SK-N-DZ (cell line): ENCODE measurements at regions not wholly inside any gene's neighbourhood (a gene's known extent, or its start where the extent isn't known, plus 50 kb on each side); places are given as distances from the start of the nearest gene placed in this dataset.
"Not testable (repeated sequence)": the region's sequence is repeated elsewhere in the genome, so short reads cannot be mapped to it uniquely, and the experiment has no call there.

Source experiments
- DNase-seq: peaks from one replicate; pipeline ENCODE4 v3.0.0-alpha.2; 2015; ENCODE audit warnings: low spot score

GRCh38 chr7:145795132-145795531 is 321.5 kb upstream of the CNTNAP2 start:
- no peak for DNase-seq

- no peak for DNase-seq
Observed at GRCh38 chr7:145784809-145785780, 331.5 kb upstream of the CNTNAP2 start.

GRCh38 chr7:145781388-145781787 is 335.2 kb upstream of the CNTNAP2 start:
- not testable (repeated sequence) for DNase-seq

DNA sequence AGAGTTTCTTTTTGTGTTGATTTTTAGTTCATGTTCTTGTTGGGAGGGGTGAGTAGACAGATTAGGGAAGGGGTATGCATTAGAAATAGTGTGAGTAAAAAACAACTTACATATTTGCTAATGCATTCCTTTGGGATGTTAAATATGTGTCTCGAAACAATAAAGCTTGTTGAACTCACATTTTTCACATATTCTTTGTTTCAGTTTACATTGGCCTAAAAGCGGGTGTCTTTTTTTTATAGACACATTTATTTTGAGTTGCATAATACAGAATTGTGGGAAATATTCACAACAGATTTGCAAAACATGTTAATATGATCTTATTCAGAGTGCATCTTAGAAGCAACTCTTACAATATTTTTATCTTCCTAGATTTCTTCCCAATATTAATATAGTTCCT is 337.5 kb upstream of the CNTNAP2 start:
- DNase-seq = no peak

DNA sequence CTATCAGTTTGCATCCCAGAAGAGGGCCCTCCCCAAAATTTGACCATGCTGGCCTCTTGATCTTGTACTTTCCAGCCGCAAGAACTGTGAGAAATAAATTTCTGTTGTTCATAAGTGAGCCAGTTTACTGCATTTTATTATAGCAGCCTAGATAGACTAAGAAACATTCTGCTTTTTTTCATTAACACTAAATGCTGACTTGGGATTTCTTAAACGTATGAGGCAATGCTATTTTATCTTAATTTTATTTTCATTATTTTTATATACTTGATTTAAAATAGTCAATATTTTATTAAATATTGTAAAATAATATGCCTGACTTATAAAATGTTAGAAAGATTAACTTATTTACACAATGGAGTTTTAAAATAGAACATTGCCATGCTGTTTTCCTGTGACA is 341.8 kb upstream of the CNTNAP2 start:
- no peak for DNase-seq

DNA sequence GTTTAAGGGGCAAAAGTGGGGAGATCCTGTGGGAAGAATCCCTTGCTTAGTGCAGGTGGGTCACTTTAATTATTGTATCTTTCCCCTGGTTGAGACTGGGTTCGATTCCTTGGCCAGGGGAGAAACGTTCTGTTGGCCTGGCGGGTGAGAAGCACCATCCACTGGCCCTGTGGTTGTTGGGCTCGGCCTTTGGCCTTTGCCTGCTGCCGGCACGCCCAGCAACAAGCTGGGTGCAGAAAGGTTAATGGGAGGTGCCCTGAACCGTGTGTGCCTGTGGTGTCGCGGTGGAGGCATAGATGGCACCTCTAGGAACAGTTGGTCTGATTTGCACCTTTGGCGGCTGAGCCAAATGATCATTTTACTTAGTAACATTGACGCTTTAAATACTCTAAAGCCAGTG is 363.6 kb upstream of the CNTNAP2 start:
- no peak for DNase-seq

DNA sequence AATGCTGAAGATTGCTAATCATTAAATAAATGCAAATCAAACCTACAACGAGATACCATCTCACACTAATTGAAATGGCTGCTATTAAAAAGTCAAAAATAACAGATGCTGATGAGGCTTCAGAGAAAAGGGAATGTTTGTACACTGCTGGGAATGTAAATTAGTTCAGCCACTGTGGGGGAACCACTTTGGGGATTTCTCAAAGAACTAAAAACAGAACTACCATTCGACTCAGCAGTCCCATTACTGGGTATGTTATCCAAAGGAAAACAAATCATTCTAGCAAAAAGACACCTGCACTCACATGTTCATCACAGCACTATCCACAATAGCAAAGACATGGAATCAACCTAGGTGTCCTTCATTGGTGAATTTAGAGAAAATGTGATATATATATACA is 379.0 kb upstream of the CNTNAP2 start:
- DNase-seq = no peak

DNA sequence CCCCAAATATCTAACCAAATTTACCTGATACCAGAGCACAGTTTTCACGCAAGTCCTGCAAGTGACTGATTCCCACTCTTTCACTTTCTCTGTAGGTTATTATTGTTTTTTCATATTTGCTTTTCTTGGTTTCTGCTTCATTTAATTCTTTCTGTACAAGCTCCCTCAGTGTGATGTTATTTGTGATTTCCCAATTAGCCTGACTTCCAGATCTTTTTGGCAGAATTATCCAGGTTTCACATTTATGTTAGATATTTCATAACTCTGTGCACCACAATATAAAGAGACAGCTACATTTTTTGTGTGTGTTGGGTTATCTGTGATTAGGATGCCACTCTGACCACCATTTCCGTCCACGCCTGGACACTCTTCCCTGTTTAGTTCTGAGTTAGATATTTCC is 381.5 kb upstream of the CNTNAP2 start:
- no peak for DNase-seq

- no peak for DNase-seq
Observed at GRCh38 chr7:145732521-145732920, 384.1 kb upstream of the CNTNAP2 start.

GRCh38 chr7:145729691-145730090 is 386.9 kb upstream of the CNTNAP2 start:
- DNase-seq = no peak

GRCh38 chr7:145718129-145718528 is 398.5 kb upstream of the CNTNAP2 start:
- no peak for DNase-seq

GRCh38 chr7:145700488-145700887 is 416.1 kb upstream of the CNTNAP2 start:
- DNase-seq = no peak

DNA sequence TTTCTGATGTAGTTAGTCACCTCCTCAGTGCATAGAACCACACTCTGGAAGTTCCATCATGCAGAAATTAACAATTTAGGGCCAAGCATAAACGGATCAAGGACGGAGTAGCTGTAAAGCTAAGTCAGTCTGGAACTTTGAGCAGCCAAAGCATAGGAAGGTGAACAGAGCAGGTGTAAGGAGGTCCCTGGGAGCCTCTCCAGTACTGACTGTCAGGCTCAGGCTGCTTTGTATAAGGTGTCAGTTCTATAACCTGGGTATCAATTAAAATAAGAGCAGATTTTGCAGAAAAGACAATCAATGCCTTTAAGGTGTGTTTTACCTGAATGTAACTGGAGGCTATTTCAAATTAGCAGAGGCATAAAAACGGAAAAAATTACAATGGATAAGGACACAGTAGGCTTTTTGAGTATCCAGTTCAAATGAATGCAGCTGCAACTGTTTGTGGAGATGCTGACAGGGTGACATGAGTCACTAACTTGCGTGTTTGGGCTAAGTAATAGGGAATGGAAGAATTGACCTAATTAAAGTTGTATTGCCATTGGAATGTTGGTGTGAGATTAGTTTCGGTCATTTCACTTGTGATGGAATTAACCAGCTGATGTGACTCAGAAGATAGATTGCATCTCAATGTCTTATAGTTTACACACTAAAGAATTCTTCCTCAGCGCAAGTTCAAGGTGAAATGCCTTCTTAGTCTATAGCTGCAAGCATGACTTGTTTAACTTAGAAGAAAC is 417.9 kb upstream of the CNTNAP2 start:
- DNase-seq = no peak

DNA sequence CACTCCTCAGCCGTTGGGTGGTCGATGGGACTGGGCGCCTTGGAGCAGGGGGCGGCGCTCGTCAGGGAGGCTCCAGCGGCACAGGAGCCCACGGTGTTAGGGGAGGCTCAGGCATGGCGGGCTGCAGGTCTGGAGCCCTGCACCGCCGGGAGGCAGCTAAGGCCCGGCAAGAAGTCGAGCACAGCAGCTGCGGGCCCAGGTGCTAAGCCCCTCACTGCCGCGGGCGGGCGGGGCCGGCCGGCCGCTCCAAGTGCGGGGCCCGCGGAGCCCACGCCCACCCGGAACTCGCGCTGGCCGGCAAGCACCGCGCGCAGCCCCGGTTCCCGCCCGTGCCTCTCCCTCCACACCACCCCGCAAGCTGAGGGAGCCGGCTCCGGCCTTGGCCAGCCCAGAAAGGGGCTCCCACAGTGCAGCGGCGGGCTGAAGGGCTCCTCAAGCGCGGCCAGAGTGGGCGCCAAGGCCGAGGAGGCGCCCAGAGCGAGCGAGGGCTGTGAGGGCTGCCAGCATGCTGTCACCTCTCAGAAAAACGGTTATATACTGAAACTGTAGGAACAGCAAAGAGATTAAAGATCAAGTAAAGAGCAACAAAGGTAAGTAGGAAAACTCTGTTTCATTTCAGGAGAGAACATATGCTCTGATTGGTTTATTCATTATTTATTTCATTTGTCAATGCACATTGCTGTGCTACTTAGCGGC is 419.0 kb upstream of the CNTNAP2 start:
- not testable (repeated sequence) for DNase-seq

DNA sequence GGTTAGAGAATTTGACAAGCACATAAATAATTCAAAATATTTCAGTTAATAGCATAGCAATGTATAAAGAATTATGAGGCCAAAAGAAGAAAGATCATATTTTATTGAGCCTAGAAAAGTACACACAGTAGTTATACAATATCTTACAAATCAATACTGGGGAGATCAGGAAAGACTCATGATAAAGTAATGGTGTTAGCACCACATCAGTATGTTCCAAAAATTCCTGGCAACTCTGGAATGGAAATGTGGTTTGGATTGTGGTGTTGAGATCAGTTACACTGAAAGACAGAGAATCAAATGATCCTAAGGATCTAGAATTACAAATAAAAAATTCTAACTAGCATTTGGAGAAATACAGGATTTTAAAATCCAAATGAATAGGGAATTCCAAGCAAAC is 420.5 kb upstream of the CNTNAP2 start:
- DNase-seq = no peak

- DNase-seq = no peak
Observed at GRCh38 chr7:145692237-145692950, 424.2 kb upstream of the CNTNAP2 start.

DNA sequence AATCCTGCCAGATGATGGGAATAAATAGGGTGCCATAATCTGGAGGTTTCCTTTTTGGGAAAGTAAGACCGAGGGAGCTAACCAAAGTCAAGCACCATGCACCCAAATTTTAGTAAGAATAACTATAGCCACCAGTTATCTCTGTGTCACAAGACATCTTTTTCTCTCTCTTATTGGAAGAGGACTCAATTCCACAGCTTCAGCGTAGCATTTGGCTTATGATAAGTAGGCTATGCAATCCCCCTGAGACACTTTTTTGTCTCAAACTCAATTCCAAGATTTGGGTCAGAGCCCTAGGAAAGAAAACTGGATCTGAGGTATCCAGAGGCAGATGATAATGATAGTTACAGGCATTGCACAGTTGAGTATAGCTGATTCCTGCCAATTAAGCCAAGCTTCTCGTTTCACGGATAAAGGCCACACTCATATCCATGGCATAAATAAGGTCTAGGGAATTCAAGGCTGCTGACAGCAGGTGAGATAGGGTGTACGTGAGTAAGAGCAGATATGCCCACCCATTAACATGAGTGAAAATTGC is 425.2 kb upstream of the CNTNAP2 start:
- DNase-seq = no peak

GRCh38 chr7:145681646-145682045 is 435.0 kb upstream of the CNTNAP2 start:
- DNase-seq = no peak

DNA sequence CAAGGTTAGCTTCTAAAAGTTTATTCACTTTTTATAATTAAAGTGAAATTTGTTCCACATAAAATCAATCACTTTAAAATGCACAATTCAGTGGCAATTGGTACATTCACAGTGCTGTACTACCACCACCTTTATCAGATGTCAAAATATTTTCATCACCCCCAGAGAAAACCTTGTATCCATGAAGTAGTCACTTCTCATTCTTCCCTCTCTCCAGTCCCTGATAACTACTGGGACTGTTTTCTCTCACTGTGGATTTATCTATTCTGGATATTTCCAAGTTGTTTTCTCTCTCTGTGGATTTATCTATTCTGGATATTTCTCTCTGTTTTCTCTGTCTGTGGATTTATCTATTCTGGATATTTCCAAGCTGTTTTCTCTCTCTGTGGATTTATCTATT is 435.4 kb upstream of the CNTNAP2 start:
- no peak for DNase-seq

DNA sequence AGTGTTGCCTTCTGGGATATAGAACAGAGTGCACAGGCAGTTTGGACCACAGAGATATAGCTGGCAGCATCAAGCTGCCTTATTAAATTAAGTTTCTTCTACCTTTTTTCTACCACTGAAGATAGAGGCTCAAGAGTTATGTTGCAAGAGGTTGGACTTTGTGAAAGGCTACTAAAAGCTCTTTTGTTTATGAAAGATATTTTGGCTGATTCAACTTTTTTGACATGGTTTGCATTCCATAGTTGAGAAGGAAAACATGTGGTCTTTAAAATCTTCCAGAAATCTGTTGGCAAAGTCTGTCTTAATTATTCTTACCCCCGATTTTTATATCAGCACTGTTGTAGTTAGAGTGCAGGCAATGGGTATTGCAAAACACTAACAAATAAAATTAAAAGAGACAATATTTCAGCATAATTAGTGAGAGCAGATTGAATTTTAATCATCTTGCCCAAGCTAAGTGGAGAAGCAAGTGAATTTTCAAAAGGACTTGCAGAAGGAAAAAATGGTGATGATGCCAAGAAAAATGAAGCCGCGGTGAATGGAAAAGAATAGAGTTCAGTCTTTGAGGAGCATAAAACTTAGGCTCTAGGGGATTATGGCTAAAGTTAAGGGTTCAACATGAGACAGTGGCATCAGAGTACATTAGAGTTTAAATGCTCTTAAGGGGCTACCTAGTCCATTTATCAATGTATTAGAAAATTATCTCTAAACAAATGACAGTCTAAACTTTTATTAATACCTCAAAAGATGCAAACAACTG is 450.9 kb upstream of the CNTNAP2 start:
- no peak for DNase-seq
